HTR-8/SVneo (cell line): ENCODE measurements at regions not wholly inside any gene's neighbourhood (a gene's known extent, or its start where the extent isn't known, plus 50 kb on each side); places are given as distances from the start of the nearest gene placed in this dataset.

Experiments used
- DNase-seq: peaks from one replicate; pipeline ENCODE4 v3.0.0; 2011; ENCODE audit warnings: low spot score, mixed read lengths; ENCODE audit not compliant: insufficient read length
- FAIRE-seq: peaks from 2 replicates; lab custom pipeline; 2011; peaks lifted over from hg19 to GRCh38; lab: Jason Lieb, UNC

GRCh38 chr2:128922154-128922553, 603.5 kb upstream of the HS6ST1 start:
- DNase-seq (no peak), FAIRE-seq (no peak)

- FAIRE-seq (no peak), DNase-seq (no peak)
Observed at GRCh38 chr2:128925631-128926030, 607.0 kb upstream of the HS6ST1 start.

GRCh38 chr2:128930101-128930500, 611.4 kb upstream of the HS6ST1 start:
- DNase-seq (no peak), FAIRE-seq (no peak)

GRCh38 chr2:128940378-128940777, 621.7 kb upstream of the HS6ST1 start:
- no peak for DNase-seq
- FAIRE-seq = no peak

- no peak for FAIRE-seq
Observed at GRCh38 chr2:128941751-128942150, 623.1 kb upstream of the HS6ST1 start.

GRCh38 chr2:128949360-128949759, 630.7 kb upstream of the HS6ST1 start:
- DNase-seq (no peak), FAIRE-seq (no peak)

More at GRCh38 chr2:128941751-128942150, 623.1 kb upstream of the HS6ST1 start:
- DNase-seq = no peak

GRCh38 chr2:128950758-128951157, 632.1 kb upstream of the HS6ST1 start:
- DNase-seq (no peak), FAIRE-seq (no peak)

- FAIRE-seq (no peak), DNase-seq (no peak)
Observed at GRCh38 chr2:128958241-128958640, 639.6 kb upstream of the HS6ST1 start.

- no peak for FAIRE-seq
- no peak for DNase-seq
Observed at GRCh38 chr2:128967646-128968045, 649.0 kb upstream of the HS6ST1 start.

- DNase-seq = no peak
- no peak for FAIRE-seq
Observed at GRCh38 chr2:128969374-128969773, 650.7 kb upstream of the HS6ST1 start.

GRCh38 chr2:128970332-128971116, 651.9 kb upstream of the HS6ST1 start:
- FAIRE-seq (no peak), DNase-seq (no peak)

- no peak for FAIRE-seq
- no peak for DNase-seq
Observed at GRCh38 chr2:128973566-128973965, 654.9 kb upstream of the HS6ST1 start.

GRCh38 chr2:128978212-128978611, 659.5 kb upstream of the HS6ST1 start:
- no peak for FAIRE-seq
- no peak for DNase-seq

- DNase-seq (no peak), FAIRE-seq (no peak)
Observed at GRCh38 chr2:128979182-128979581, 660.5 kb upstream of the HS6ST1 start.

GRCh38 chr2:128980475-128980874, 661.8 kb upstream of the HS6ST1 start:
- no peak for FAIRE-seq
- no peak for DNase-seq

- DNase-seq (no peak), FAIRE-seq (no peak)
Observed at GRCh38 chr2:128981353-128981752, 662.7 kb upstream of the HS6ST1 start.

- FAIRE-seq (no peak), DNase-seq (no peak)
Observed at GRCh38 chr2:128982001-128982400, 663.3 kb upstream of the HS6ST1 start.

- no peak for FAIRE-seq
- no peak for DNase-seq
Observed at GRCh38 chr2:128982670-128983069, 664.0 kb upstream of the HS6ST1 start.

GRCh38 chr2:128983094-128983493, 664.4 kb upstream of the HS6ST1 start:
- DNase-seq (no peak), FAIRE-seq (no peak)

GRCh38 chr2:128984081-128984480, 665.4 kb upstream of the HS6ST1 start:
- FAIRE-seq (no peak), DNase-seq (no peak)

- FAIRE-seq (no peak), DNase-seq (no peak)
Observed at GRCh38 chr2:128984855-128985254, 666.2 kb upstream of the HS6ST1 start.

- no peak for DNase-seq
- FAIRE-seq = no peak
Observed at GRCh38 chr2:128986026-128986715, 667.5 kb upstream of the HS6ST1 start.
